ENCODE measurements at regions not wholly inside any gene's neighbourhood (a gene's known extent, or its start where the extent isn't known, plus 50 kb on each side); places are given as distances from the start of the nearest gene placed in this dataset.

GRCh38 chr10:131820626-131821025, 80.2 kb upstream of the PPP2R2D start:
- TF ChIP-seq CTCF (IDR thresholded peaks at IDR 0.05; ENCODE audit: poor library complexity) (no peak), EZH2 (IDR thresholded peaks at IDR 0.05; ENCODE audit: borderline replicate concordance) (no peak), EZH2phosphoT487 (IDR thresholded peaks at IDR 0.05; ENCODE audit: low read depth, severe bottlenecking, unreplicated experiment) (no peak)
- 78% methylated on average over 9 of the region's 9 CpGs for WGBS (ENCODE audit: low lambda C conversion rate, missing lambda C conversion rate)
- H3K27me3 ChIP-seq, result peaks cover under 1% of the 10 kb centered on the region

GRCh38 chr10:131821378-131822012, 79.3 kb upstream of the PPP2R2D start:
- no peaks in the 10 kb centered on the region for H3K79me2 ChIP-seq
- H3K4me1 ChIP-seq (ENCODE audit: insufficient read depth), result no peaks in the 10 kb centered on the region
- H3K27me3 ChIP-seq, result peaks cover 3% of the 10 kb centered on the region
- no peak overlapping the region for H3K27ac ChIP-seq
- H3K9me3 ChIP-seq (ENCODE audit: low read depth), result no peaks in the 10 kb centered on the region
- no peaks in the 10 kb centered on the region for H3K9me2 ChIP-seq (replicated peaks; ENCODE audit: insufficient read depth)
- no peak overlapping the region for H2AFZ ChIP-seq
- no peak for DNase-seq (ENCODE audit: low spot score)
- no peak overlapping the region for H3K4me2 ChIP-seq
- no peak for TF ChIP-seq EZH2phosphoT487 (IDR thresholded peaks at IDR 0.05; ENCODE audit: low read depth, severe bottlenecking, unreplicated experiment)
- no peak for TF ChIP-seq EZH2 (IDR thresholded peaks at IDR 0.05; ENCODE audit: borderline replicate concordance)
- TF ChIP-seq CTCF (IDR thresholded peaks at IDR 0.05; ENCODE audit: poor library complexity), result no peak
- no peak overlapping the region for H3K4me3 ChIP-seq
- H3K36me3 ChIP-seq (replicated peaks; ENCODE audit: insufficient read depth, low read depth), result no peaks in the 10 kb centered on the region
- WGBS (ENCODE audit: low lambda C conversion rate, missing lambda C conversion rate), result 90% methylated on average over 8 of the region's 8 CpGs
- H4K20me1 ChIP-seq (ENCODE audit: insufficient read depth, poor library complexity, severe bottlenecking), result no peaks in the 10 kb centered on the region

More at GRCh38 chr10:131820626-131821025, 80.2 kb upstream of the PPP2R2D start:
- Histone ChIP-seq H4K20me1 (ENCODE audit: insufficient read depth, poor library complexity, severe bottlenecking) (no peaks in the 10 kb centered on the region), H3K4me3 (no peak overlapping the region), H3K27ac (no peak overlapping the region), H2AFZ (no peak overlapping the region), H3K4me1 (ENCODE audit: insufficient read depth) (no peaks in the 10 kb centered on the region), H3K4me2 (no peak overlapping the region), H3K9me2 (replicated peaks; ENCODE audit: insufficient read depth) (no peaks in the 10 kb centered on the region), H3K9me3 (ENCODE audit: low read depth) (no peaks in the 10 kb centered on the region), H3K79me2 (no peaks in the 10 kb centered on the region), H3K36me3 (replicated peaks; ENCODE audit: insufficient read depth, low read depth) (no peaks in the 10 kb centered on the region)
- DNase-seq (ENCODE audit: low spot score), result no peak

GRCh38 chr10:131822013-131822691, 78.7 kb upstream of the PPP2R2D start:
- no peaks in the 10 kb centered on the region for H3K36me3 ChIP-seq (replicated peaks; ENCODE audit: insufficient read depth, low read depth)
- no peak for DNase-seq (ENCODE audit: low spot score)
- H3K9me2 ChIP-seq (replicated peaks; ENCODE audit: insufficient read depth), result no peaks in the 10 kb centered on the region
- H3K4me1 ChIP-seq (ENCODE audit: insufficient read depth), result no peaks in the 10 kb centered on the region
- H4K20me1 ChIP-seq (ENCODE audit: insufficient read depth, poor library complexity, severe bottlenecking), result no peaks in the 10 kb centered on the region
- H3K4me3 ChIP-seq, result no peak overlapping the region
- H3K27me3 ChIP-seq, result peaks cover 3% of the 10 kb centered on the region
- 89% methylated on average over 18 of the region's 18 CpGs for whole genome bisulfite sequencing (ENCODE audit: low lambda C conversion rate, missing lambda C conversion rate)
- no peak overlapping the region for H2AFZ ChIP-seq
- H3K9me3 ChIP-seq (ENCODE audit: low read depth), result no peaks in the 10 kb centered on the region
- TF ChIP-seq EZH2 (IDR thresholded peaks at IDR 0.05; ENCODE audit: borderline replicate concordance), result no peak
- no peak for TF ChIP-seq CTCF (IDR thresholded peaks at IDR 0.05; ENCODE audit: poor library complexity)
- TF ChIP-seq EZH2phosphoT487 (IDR thresholded peaks at IDR 0.05; ENCODE audit: low read depth, severe bottlenecking, unreplicated experiment), result no peak
- no peak overlapping the region for H3K27ac ChIP-seq
- no peak overlapping the region for H3K4me2 ChIP-seq
- no peaks in the 10 kb centered on the region for H3K79me2 ChIP-seq
